Left ventricle myocardium inferior (tissue), 1 donor: ENCODE measurements at regions not wholly inside any gene's neighbourhood (a gene's known extent, or its start where the extent isn't known, plus 50 kb on each side); places are given as distances from the start of the nearest gene placed in this dataset.

Experiments
- DNase-seq: peaks from one replicate; pipeline ENCODE4 v3.0.0-alpha.2; 2020
- H3K27ac ChIP-seq: fragments of 200-600 bp; replicated peaks from 2 replicates; pipeline ENCODE4 v1.8.0; 2021
- H3K27me3 ChIP-seq: fragments of 200-600 bp; 2 replicates; pipeline ENCODE4 v1.8.0; 2021; ENCODE audit warnings: low read depth
- H3K36me3 ChIP-seq: fragments of 200-600 bp; 2 replicates; pipeline ENCODE4 v1.8.0; 2021
- H3K4me1 ChIP-seq: fragments of 200-600 bp; 2 replicates; pipeline ENCODE4 v1.8.0; 2021
- H3K4me3 ChIP-seq: fragments of 200-600 bp; 2 replicates; pipeline ENCODE4 v1.8.0; 2021; ENCODE audit warnings: mild to moderate bottlenecking, moderate library complexity
- H3K9me3 ChIP-seq: fragments of 200-600 bp; replicated peaks from 2 replicates; pipeline ENCODE4 v1.8.0; 2021
- CTCF ChIP-seq: fragments of 200-600 bp; IDR thresholded peaks from 2 replicates; pipeline ENCODE4 v1.8.0; 2021; ENCODE audit warnings: antibody characterized with exemption, mild to moderate bottlenecking, borderline replicate concordance
- intact Hi-C: fragments of 100-400 bp; cut with micrococcal nuclease; formaldehyde crosslinking; loops from one replicate; pipeline ENCODE4 v1.11.0; 2022
- donor health status: DM: no; HTN: yes; CAD: no; lungs with severe emphysema.

- intact Hi-C loops = no loop called here
- Histone ChIP-seq H3K4me3 (no peak overlapping the region), H3K36me3 (no peaks in the 10 kb centered on the region), H3K27ac (no peak overlapping the region), H3K27me3 (no peaks in the 10 kb centered on the region), H3K9me3 (peaks cover 3% of the 10 kb centered on the region), H3K4me1 (no peaks in the 10 kb centered on the region)
- no peak for TF ChIP-seq CTCF
- no peak for DNase-seq
Measured at GRCh38 chr4:58048491-58048890, 938.3 kb upstream of the IGFBP7 start.

- H3K4me1 ChIP-seq = no peaks in the 10 kb centered on the region
- no peak overlapping the region for H3K27ac ChIP-seq
- intact Hi-C loops = no loop called here
- H3K4me3 ChIP-seq = no peak overlapping the region
- H3K9me3 ChIP-seq = peaks cover 3% of the 10 kb centered on the region
- DNase-seq = no peak
- no peak for TF ChIP-seq CTCF
- H3K36me3 ChIP-seq = no peaks in the 10 kb centered on the region
- H3K27me3 ChIP-seq = no peaks in the 10 kb centered on the region
Measured at GRCh38 chr4:58042176-58042575, 932.0 kb upstream of the IGFBP7 start.

GRCh38 chr4:57993944-57994343, 883.8 kb upstream of the IGFBP7 start:
- H3K9me3 ChIP-seq = no peaks in the 10 kb centered on the region
- no peak for TF ChIP-seq CTCF
- no peaks in the 10 kb centered on the region for H3K36me3 ChIP-seq
- no peaks in the 10 kb centered on the region for H3K27me3 ChIP-seq
- no peak for DNase-seq
- H3K27ac ChIP-seq = no peak overlapping the region
- H3K4me1 ChIP-seq = no peaks in the 10 kb centered on the region
- H3K4me3 ChIP-seq = no peak overlapping the region
- intact Hi-C loops = no loop called here

- no peaks in the 10 kb centered on the region for H3K27me3 ChIP-seq
- no peaks in the 10 kb centered on the region for H3K36me3 ChIP-seq
- no peak overlapping the region for H3K27ac ChIP-seq
- H3K9me3 ChIP-seq = no peaks in the 10 kb centered on the region
- TF ChIP-seq CTCF = no peak
- DNase-seq = no peak
- no peaks in the 10 kb centered on the region for H3K4me1 ChIP-seq
- intact Hi-C loops = no loop called here
- no peak overlapping the region for H3K4me3 ChIP-seq
Measured at GRCh38 chr4:57989430-57989829, 879.2 kb upstream of the IGFBP7 start.

GRCh38 chr4:57985161-57985560, 875.0 kb upstream of the IGFBP7 start:
- intact Hi-C loops = no loop called here
- no peak for TF ChIP-seq CTCF
- H3K36me3 ChIP-seq = no peaks in the 10 kb centered on the region

GRCh38 chr4:57981123-57981522, 870.9 kb upstream of the IGFBP7 start:
- TF ChIP-seq CTCF = no peak
- Histone ChIP-seq H3K4me3 (no peak overlapping the region), H3K27ac (no peak overlapping the region), H3K9me3 (no peaks in the 10 kb centered on the region), H3K27me3 (no peaks in the 10 kb centered on the region), H3K4me1 (no peaks in the 10 kb centered on the region), H3K36me3 (no peaks in the 10 kb centered on the region)
- intact Hi-C loops = no loop called here
- no peak for DNase-seq

More at GRCh38 chr4:57985161-57985560, 875.0 kb upstream of the IGFBP7 start:
- DNase-seq = no peak
- Histone ChIP-seq H3K4me3 (no peak overlapping the region), H3K27me3 (no peaks in the 10 kb centered on the region), H3K27ac (no peak overlapping the region), H3K9me3 (no peaks in the 10 kb centered on the region), H3K4me1 (no peaks in the 10 kb centered on the region)
